ENCODE measurements at regions not wholly inside any gene's neighbourhood (a gene's known extent, or its start where the extent isn't known, plus 50 kb on each side); places are given as distances from the start of the nearest gene placed in this dataset.

GRCh38 chr20:24070679-24071078, 82.1 kb upstream of the GGTLC1 start:
- no peak for DNase-seq (ENCODE audit: low read depth)

- no peak for DNase-seq (ENCODE audit: low read depth)
These were observed 77.6 kb upstream of the GGTLC1 start for GRCh38 chr20:24066076-24066700.

- DNase-seq (ENCODE audit: low read depth): no peak
These were observed 76.3 kb upstream of the GGTLC1 start for GRCh38 chr20:24064915-24065314.

GRCh38 chr20:24064092-24064491, 75.5 kb upstream of the GGTLC1 start:
- no peak for DNase-seq (ENCODE audit: low read depth)

- no peak for DNase-seq (ENCODE audit: low read depth)
These were observed 74.5 kb upstream of the GGTLC1 start for GRCh38 chr20:24063100-24063499.

GRCh38 chr20:24060851-24061590, 72.4 kb upstream of the GGTLC1 start:
- no peak for DNase-seq (ENCODE audit: low read depth)

- no peak for DNase-seq (ENCODE audit: low read depth)
These were observed 70.6 kb upstream of the GGTLC1 start for GRCh38 chr20:24059174-24059573.

- no peak for DNase-seq (ENCODE audit: low read depth)
These were observed 67.9 kb upstream of the GGTLC1 start for GRCh38 chr20:24056491-24056890.

GRCh38 chr20:24052599-24053275, 64.2 kb upstream of the GGTLC1 start:
- DNase-seq (ENCODE audit: low read depth): no peak

- DNase-seq (ENCODE audit: low read depth): no peak
These were observed 62.6 kb upstream of the GGTLC1 start for GRCh38 chr20:24051160-24051559.

- no peak for DNase-seq (ENCODE audit: low read depth)
These were observed 61.5 kb upstream of the GGTLC1 start for GRCh38 chr20:24050119-24050518.

- DNase-seq (ENCODE audit: low read depth): no peak
These were observed 60.5 kb upstream of the GGTLC1 start for GRCh38 chr20:24049081-24049480.

- DNase-seq (ENCODE audit: low read depth): no peak
These were observed 59.5 kb upstream of the GGTLC1 start for GRCh38 chr20:24048024-24048611.

- no peak for DNase-seq (ENCODE audit: low read depth)
These were observed 58.3 kb upstream of the GGTLC1 start for GRCh38 chr20:24046888-24047287.

- no peak for DNase-seq (ENCODE audit: low read depth)
These were observed 57.2 kb upstream of the GGTLC1 start for GRCh38 chr20:24045621-24046318.

- DNase-seq (ENCODE audit: low read depth): no peak
These were observed 54.7 kb upstream of the GGTLC1 start for GRCh38 chr20:24043294-24043693.

- no peak for DNase-seq (ENCODE audit: low read depth)
These were observed 54.1 kb upstream of the GGTLC1 start for GRCh38 chr20:24042646-24043045.

GRCh38 chr20:24040896-24041459, 52.4 kb upstream of the GGTLC1 start:
- no peak for DNase-seq (ENCODE audit: low read depth)

- no peak for DNase-seq (ENCODE audit: low read depth)
These were observed 50.6 kb upstream of the GGTLC1 start for GRCh38 chr20:24039196-24039595.

All from HT1080 (cell line).